ENCODE measurements at regions not wholly inside any gene's neighbourhood (a gene's known extent, or its start where the extent isn't known, plus 50 kb on each side); places are given as distances from the start of the nearest gene placed in this dataset.

DNA sequence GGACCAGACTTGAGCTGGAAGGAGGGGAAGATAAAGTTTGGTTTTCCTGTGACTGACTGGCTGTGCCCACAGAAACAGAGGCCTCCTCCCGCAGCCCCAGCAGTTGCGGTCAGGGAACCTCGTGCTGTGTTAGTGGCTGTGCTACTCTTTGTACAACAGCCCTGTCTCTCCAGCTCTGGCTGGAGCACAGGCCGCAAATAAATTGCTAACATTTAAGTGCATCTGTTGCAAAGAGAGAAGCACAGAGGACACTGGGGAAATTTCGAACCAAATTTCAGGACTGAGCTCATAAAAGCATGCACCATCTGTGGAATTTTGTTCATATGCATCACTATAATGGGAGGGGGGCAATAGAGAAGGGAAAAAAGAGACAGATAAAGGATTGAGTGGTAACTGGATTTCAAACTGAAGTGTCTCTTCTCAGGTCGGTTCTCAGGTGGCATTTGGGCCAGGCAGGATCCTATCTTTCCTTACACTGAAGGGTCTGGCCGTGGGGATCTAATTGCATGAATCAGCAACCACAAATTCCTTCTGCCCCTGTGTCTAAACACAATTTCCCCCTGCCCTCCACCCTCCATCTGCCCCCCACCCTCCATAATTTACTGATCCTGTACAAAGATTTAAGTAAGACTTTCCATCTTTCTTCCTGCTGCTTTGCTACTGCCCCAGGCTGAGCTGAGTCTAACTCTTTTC, 88.9 kb upstream of the ATXN1 start:
- DNase-seq: no peak

GRCh38 chr6:16849280-16849987, 88.2 kb upstream of the ATXN1 start:
- DNase-seq: no peak

GRCh38 chr6:16846399-16846778, 85.1 kb upstream of the ATXN1 start:
- no peak for DNase-seq

DNA sequence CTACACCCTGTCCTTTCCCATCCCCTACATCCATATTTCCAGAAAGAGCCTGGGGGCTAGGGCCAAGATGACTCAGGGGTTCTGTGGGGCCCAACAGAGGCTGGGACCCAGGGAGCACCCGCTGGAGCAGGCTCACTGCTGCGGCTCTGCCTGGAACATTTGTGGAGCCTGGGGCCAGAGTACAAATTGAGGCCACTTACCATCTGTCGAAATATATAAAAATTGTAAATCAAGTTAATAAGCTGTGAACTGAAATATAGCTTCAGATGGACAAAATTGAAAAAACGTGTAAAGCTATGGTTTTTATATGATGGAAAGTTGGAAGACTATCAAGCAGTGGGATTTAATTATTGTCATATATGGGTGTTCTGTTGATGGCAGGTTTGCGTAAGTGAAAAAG, 82.9 kb upstream of the ATXN1 start:
- no peak for DNase-seq

GRCh38 chr6:16842676-16843075, 81.4 kb upstream of the ATXN1 start:
- DNase-seq: no peak

DNA sequence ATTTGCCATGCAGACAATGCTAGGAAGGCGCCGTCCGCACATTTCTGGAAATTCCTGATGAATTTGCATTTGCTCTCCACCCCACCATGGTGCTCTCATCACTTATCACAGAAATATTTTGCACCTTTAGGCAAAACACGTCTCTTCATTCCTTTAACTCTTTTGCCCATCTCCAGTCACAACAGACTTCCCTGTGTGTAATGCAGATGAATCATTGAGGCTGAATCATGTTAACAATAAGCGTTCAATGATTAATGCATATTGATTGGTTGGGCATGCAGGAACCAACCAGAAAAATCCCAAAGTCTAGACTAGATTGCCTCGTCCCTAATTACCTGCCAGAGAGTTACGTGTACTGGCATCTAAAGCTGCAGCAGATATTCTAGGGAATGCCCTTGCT, 80.0 kb upstream of the ATXN1 start:
- DNase-seq: no peak

- DNase-seq: no peak
Observed at GRCh38 chr6:16840725-16841124, 79.5 kb upstream of the ATXN1 start.

DNA sequence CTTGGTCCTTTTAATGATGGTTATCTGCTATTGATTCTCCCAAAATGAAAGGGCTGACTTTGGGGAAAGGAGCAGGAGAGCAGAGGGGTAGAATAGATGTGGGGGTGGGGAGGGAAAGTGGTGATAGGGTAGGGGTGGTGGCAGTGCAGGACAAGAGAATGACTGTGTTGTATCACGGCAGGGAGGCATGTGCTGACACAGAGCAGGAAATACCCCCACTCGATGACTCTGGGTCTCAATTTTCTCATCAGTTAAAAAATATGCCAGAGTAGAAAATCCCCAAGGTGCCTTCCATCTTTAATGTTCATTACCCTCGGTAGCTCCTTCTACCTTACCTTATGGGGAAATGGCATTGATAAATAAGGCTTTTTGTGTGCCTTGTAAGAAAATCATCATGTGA, 79.0 kb upstream of the ATXN1 start:
- DNase-seq: no peak

DNA sequence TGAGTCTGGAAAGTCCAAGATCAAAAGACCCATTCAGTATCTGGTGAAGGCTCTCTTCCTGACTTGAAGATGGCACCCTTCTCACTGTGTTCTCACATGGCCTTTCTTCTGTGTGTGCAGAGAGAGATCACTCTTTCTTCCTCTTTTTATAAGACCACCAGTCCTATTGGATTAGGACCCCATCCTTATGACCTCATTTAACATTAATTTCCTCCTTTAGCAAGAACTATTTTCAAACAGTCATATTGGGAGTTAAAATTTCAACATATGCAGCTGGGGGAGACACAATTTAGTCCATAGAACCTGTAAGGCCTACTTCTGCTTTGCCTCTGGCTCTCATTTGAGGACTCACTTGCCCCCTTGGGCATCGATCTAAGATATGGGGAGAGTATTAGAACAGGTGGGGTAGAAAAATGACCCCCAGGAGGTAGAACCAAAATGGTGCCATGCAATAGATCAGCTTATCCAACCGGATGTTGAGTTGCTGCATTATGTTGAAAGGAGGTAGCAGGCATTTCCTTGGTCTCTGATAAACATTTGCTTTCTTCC, 78.4 kb upstream of the ATXN1 start:
- no peak for DNase-seq

DNA sequence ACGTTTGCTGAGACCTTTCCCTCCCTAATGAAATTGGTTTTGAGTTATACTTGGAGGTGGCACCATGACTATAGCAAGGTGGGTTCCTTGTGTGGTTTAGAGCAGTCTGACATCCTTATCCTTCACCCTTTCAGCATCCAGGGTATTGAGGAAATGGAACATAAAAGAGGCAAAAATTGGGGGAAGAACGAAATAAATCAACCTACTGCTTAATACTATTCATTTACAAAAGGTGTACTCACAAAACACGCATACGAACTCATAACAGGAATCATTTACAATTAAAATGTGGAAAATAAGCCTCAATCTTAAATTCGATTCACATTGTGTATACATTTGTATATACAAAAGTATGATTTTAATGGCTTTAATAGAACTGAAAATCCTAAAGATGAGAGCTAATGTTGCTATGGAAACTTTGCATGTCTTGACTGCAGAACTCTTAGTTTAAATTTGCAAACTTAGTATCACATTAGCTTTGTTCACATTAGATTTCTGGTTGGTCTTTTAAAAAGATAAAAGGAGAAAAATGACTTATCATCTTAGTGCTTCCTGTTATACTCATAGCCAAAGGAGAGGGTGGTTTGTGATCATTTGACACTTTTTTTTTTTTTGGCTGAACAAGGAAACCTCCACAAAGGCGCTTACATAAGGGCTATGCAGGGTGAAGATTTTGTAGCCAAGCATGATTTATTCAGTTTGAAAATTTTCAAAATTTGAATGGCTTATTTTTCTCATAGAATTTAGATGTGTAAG, 76.1 kb upstream of the ATXN1 start:
- no peak for DNase-seq

DNA sequence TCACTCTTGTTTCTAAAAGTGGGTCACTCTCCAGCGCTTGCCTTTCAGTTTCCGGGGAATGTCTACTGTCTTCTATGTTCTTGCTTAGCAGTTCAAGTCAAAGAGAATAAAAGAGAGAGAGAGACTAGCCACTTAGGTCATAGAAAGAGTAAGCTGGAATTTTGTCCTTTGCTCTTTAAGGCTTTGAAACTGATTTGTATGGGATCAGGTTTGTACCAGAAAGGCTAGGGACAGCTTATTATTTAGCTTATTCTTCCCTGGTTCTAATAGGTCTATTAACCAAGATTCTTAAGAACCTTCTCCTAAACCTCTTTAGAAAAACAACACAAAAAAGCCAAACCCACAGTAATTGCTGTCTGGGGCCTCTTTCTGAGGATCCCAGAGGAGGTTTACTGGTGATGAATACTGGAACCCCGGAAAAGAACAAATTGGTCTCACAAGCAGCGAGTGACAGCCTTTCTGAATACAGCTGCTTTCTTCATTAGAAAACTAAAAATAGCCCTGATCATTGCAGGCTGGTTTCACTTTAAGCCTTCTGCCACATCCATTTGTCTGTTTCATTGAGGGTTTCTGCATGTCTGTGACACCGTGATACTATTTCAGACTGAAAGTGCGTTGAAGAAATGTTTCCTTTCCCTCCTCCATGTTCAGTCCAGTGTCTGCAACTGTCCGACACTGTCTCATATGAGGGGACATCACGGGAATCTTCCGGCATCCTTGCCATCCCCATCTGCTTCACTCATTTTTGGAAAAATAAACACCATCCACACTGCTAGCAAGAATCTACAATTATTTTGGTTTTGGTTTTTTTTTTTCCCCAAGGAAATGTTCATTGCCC, 75.1 kb upstream of the ATXN1 start:
- no peak for DNase-seq

- no peak for DNase-seq
Observed at GRCh38 chr6:16834242-16834641, 73.0 kb upstream of the ATXN1 start.

DNA sequence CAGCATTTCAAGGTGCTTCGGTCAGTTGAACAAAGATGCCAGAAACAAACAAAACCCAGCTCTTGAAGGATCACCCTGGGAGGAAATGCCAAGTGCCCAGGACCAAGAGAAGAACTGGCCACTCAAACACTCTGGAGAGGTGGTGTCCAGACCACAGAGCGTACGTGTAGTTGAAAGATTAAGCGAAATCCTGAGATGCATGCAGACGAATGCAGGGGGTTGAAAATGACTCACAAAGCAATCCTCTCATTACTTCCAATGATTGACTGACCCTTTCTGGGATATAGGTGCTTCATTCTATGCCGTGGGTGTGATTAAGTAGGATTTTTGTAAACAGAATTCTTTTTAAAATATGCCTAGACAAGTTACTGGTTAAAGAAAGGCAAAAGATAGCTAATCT, 71.5 kb upstream of the ATXN1 start:
- DNase-seq: no peak

GRCh38 chr6:16832043-16832567, 70.8 kb upstream of the ATXN1 start:
- DNase-seq: no peak

DNA sequence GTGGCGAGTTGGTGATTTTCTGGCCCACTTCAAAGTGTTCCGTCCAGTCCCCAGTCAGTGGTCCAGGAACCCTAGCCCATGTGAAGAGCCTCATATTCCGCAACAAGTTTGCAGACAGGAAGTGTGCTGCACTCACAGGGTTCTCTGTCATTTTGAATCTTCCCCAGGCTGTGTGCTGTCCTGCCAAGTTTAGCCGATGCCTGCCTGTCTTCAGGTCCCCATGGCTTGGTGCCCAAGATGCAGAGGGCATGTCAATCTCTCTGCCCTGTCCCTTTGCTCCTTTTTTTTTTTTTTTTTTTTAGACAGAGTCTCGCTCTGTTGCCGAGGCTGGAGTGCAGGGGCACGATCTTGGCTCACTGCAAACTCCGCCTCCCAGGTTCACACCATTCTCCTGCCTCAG, 69.9 kb upstream of the ATXN1 start:
- DNase-seq: no peak

DNA sequence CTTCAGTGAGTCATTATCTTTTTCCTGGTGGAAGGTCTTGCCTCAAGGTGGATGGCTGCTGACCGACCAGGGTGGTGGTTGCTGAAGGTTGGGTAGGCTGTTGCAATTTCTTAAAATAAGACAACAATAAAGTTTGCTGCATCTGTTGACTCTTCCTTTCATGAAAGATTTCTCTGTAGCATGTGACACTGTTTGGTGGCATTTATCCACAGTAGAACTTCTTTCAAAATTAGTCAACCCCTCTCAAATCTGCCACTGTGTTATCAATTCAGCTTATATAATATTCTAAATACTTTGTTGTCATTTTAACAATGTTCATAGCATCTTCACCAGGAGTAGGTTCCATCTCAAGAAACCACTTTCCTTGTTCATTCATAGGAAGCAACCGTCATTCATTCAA, 66.8 kb upstream of the ATXN1 start:
- no peak for DNase-seq

- no peak for DNase-seq
Observed at GRCh38 chr6:16827627-16828026, 66.4 kb upstream of the ATXN1 start.

- no peak for DNase-seq
Observed at GRCh38 chr6:16825784-16826183, 64.5 kb upstream of the ATXN1 start.

DNA sequence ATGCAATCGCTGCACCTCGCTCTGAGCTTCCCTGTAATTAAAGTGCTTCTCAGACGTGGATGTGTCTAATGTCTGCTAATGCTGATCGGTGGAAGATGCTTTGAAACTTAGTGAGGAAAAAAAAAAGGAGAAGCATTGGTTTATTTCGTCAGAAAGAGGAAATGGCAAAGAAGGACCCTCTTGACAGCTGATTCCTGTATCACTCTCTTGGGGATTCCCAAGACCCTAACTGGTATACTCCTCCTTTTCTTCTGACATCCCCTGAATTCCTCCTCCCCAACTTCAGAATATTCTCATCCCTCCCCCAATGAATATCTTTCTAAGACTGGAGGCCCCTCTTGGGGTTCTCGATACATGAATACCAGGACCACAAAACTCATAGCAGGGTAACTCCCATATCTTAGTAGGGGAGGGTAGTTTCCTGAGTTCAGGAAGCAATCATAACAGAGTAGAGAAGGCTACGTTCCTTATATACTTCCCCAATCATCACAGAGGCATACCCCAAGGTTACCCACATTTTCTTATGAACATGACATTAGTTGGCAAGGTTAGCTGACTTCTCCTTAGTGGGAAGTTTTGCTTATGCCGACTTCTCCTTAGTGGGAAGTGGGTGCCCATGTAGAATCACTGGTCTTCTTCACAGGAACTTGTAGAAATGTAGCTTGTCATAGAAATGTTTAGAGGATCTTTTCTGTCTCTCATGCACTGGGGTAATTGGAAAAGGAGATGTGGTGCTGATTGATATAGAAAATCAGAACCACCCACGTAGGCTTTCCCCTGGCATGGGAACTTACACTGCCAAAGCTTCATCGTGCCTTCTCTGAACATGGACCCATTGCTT, 63.8 kb upstream of the ATXN1 start:
- DNase-seq: no peak

- DNase-seq: no peak
Observed at GRCh38 chr6:16823718-16824352, 62.6 kb upstream of the ATXN1 start.
